Activated T-helper 2 cell treated with anti-CD3 and anti-CD28 coated beads, Interferon-gamma antibody, Interleukin-2, Interleukin-4, amounts not matched to agents 10 μg/mL and 5 μg/mL and 100 μg/mL, durations not matched to agents 14 hours and 24 hours and 36 hours (primary cell): ENCODE measurements at regions not wholly inside any gene's neighbourhood (a gene's known extent, or its start where the extent isn't known, plus 50 kb on each side); places are given as distances from the start of the nearest gene placed in this dataset.
"Not testable (repeated sequence)": the region's sequence is repeated elsewhere in the genome, so short reads cannot be mapped to it uniquely, and the experiment has no call there.

Experiments
- DNase-seq: peaks from one replicate; pipeline ENCODE4 v3.0.0; 2021; ENCODE audit warnings: low spot score
- H3K27ac Mint-ChIP-seq: one replicate; pipeline ENCODE4 v1.8.0; 2021; ENCODE audit warnings: mixed read lengths
- H3K27me3 Mint-ChIP-seq: one replicate; pipeline ENCODE4 v1.8.0; 2021; ENCODE audit warnings: low read depth, mixed read lengths
- H3K36me3 Mint-ChIP-seq: one replicate; pipeline ENCODE4 v1.8.0; 2021; ENCODE audit warnings: low read depth, mixed read lengths
- H3K4me1 Mint-ChIP-seq: one replicate; pipeline ENCODE4 v1.8.0; 2021; ENCODE audit warnings: low read depth, mixed read lengths
- H3K4me3 Mint-ChIP-seq: one replicate; pipeline ENCODE4 v1.8.0; 2021; ENCODE audit warnings: low read depth, mild to moderate bottlenecking, moderate library complexity, mixed read lengths
- H3K9me3 Mint-ChIP-seq: one replicate; pipeline ENCODE4 v1.8.0; 2021; ENCODE audit warnings: mixed read lengths
- intact Hi-C: fragments of 100-400 bp; cut with micrococcal nuclease; formaldehyde crosslinking; loops from one replicate; pipeline ENCODE4 v1.15.1; 2023

GRCh38 chr6:86724695-86725094, 212.6 kb upstream of the HTR1E start:
- Mint-ChIP-seq H3K36me3 (no peaks in the 10 kb centered on the region), H3K27ac (no peak overlapping the region), H3K27me3 (no peaks in the 10 kb centered on the region)

GRCh38 chr6:86723729-86724128, 213.6 kb upstream of the HTR1E start:
- Mint-ChIP-seq H3K9me3 (peaks cover 7% of the 10 kb centered on the region), H3K27me3 (no peaks in the 10 kb centered on the region), H3K36me3 (no peaks in the 10 kb centered on the region), H3K4me1 (no peaks in the 10 kb centered on the region), H3K4me3 (no peak overlapping the region), H3K27ac (no peak overlapping the region)
- DNase-seq, result no peak
- intact Hi-C loops, result no loop called here

More at GRCh38 chr6:86724695-86725094, 212.6 kb upstream of the HTR1E start:
- DNase-seq, result no peak
- H3K4me3 Mint-ChIP-seq, result no peak overlapping the region
- intact Hi-C loops, result no loop called here
- H3K4me1 Mint-ChIP-seq, result no peaks in the 10 kb centered on the region
- H3K9me3 Mint-ChIP-seq, result peaks cover 7% of the 10 kb centered on the region

GRCh38 chr6:86723151-86723550, 214.2 kb upstream of the HTR1E start:
- H3K36me3 Mint-ChIP-seq, result no peaks in the 10 kb centered on the region
- H3K9me3 Mint-ChIP-seq, result peaks cover 7% of the 10 kb centered on the region
- intact Hi-C loops, result no loop called here
- no peaks in the 10 kb centered on the region for H3K4me1 Mint-ChIP-seq
- no peak for DNase-seq
- no peak overlapping the region for H3K27ac Mint-ChIP-seq
- no peaks in the 10 kb centered on the region for H3K27me3 Mint-ChIP-seq
- H3K4me3 Mint-ChIP-seq, result no peak overlapping the region

- Mint-ChIP-seq H3K4me1 (no peaks in the 10 kb centered on the region), H3K36me3 (no peaks in the 10 kb centered on the region), H3K4me3 (no peak overlapping the region), H3K27ac (no peak overlapping the region), H3K9me3 (peaks cover 7% of the 10 kb centered on the region), H3K27me3 (no peaks in the 10 kb centered on the region)
- intact Hi-C loops, result no loop called here
- DNase-seq, result no peak
Observed at GRCh38 chr6:86722131-86722530, 215.2 kb upstream of the HTR1E start.

- intact Hi-C loops, result no loop called here
- no peaks in the 10 kb centered on the region for H3K27me3 Mint-ChIP-seq
- H3K36me3 Mint-ChIP-seq, result no peaks in the 10 kb centered on the region
- no peak overlapping the region for H3K4me3 Mint-ChIP-seq
- DNase-seq, result no peak
- no peaks in the 10 kb centered on the region for H3K4me1 Mint-ChIP-seq
- H3K9me3 Mint-ChIP-seq, result no peaks in the 10 kb centered on the region
- H3K27ac Mint-ChIP-seq, result no peak overlapping the region
Observed at GRCh38 chr6:86715676-86716075, 221.7 kb upstream of the HTR1E start.

- intact Hi-C loops, result no loop called here
- Mint-ChIP-seq H3K27ac (no peak overlapping the region), H3K27me3 (no peaks in the 10 kb centered on the region), H3K36me3 (no peaks in the 10 kb centered on the region), H3K4me1 (no peaks in the 10 kb centered on the region), H3K9me3 (no peaks in the 10 kb centered on the region), H3K4me3 (no peak overlapping the region)
- no peak for DNase-seq
Observed at GRCh38 chr6:86712039-86712438, 225.3 kb upstream of the HTR1E start.

- no peak for DNase-seq
- Mint-ChIP-seq H3K27ac (no peak overlapping the region), H3K4me1 (no peaks in the 10 kb centered on the region), H3K4me3 (no peak overlapping the region), H3K9me3 (peaks cover 5% of the 10 kb centered on the region), H3K36me3 (no peaks in the 10 kb centered on the region), H3K27me3 (no peaks in the 10 kb centered on the region)
- intact Hi-C loops, result no loop called here
Observed at GRCh38 chr6:86707545-86708120, 229.7 kb upstream of the HTR1E start.

GRCh38 chr6:86706449-86706848, 230.9 kb upstream of the HTR1E start:
- H3K4me1 Mint-ChIP-seq, result no peaks in the 10 kb centered on the region
- intact Hi-C loops, result no loop called here

GRCh38 chr6:86701228-86701627, 236.1 kb upstream of the HTR1E start:
- DNase-seq, H3K27ac Mint-ChIP-seq, H3K36me3 Mint-ChIP-seq, H3K4me1 Mint-ChIP-seq, H3K4me3 Mint-ChIP-seq, H3K27me3 Mint-ChIP-seq, H3K9me3 Mint-ChIP-seq, intact Hi-C loops: not testable (repeated sequence)

More at GRCh38 chr6:86706449-86706848, 230.9 kb upstream of the HTR1E start:
- H3K9me3 Mint-ChIP-seq, result peaks cover 5% of the 10 kb centered on the region
- H3K27me3 Mint-ChIP-seq, result no peaks in the 10 kb centered on the region
- H3K27ac Mint-ChIP-seq, result no peak overlapping the region
- no peaks in the 10 kb centered on the region for H3K36me3 Mint-ChIP-seq
- no peak for DNase-seq
- H3K4me3 Mint-ChIP-seq, result no peak overlapping the region

GRCh38 chr6:86686496-86686895, 250.8 kb upstream of the HTR1E start:
- H3K36me3 Mint-ChIP-seq, result no peaks in the 10 kb centered on the region
- H3K9me3 Mint-ChIP-seq, result peaks cover 11% of the 10 kb centered on the region
- no peaks in the 10 kb centered on the region for H3K4me1 Mint-ChIP-seq
- no peak for DNase-seq
- no peak overlapping the region for H3K27ac Mint-ChIP-seq
- no peaks in the 10 kb centered on the region for H3K27me3 Mint-ChIP-seq
- H3K4me3 Mint-ChIP-seq, result no peak overlapping the region
- intact Hi-C loops, result no loop called here

- intact Hi-C loops, result no loop called here
- Mint-ChIP-seq H3K4me3 (no peak overlapping the region), H3K4me1 (no peaks in the 10 kb centered on the region), H3K27ac (no peak overlapping the region), H3K9me3 (peaks cover 11% of the 10 kb centered on the region), H3K27me3 (no peaks in the 10 kb centered on the region), H3K36me3 (no peaks in the 10 kb centered on the region)
- DNase-seq, result no peak
Observed at GRCh38 chr6:86685230-86685797, 252.0 kb upstream of the HTR1E start.

GRCh38 chr6:86683132-86683908, 254.0 kb upstream of the HTR1E start:
- intact Hi-C loops, result no loop called here
- no peaks in the 10 kb centered on the region for H3K27me3 Mint-ChIP-seq

GRCh38 chr6:86682297-86682696, 255.0 kb upstream of the HTR1E start:
- intact Hi-C loops, result no loop called here
- Mint-ChIP-seq H3K4me1 (no peaks in the 10 kb centered on the region), H3K36me3 (no peaks in the 10 kb centered on the region), H3K9me3 (peaks cover 6% of the 10 kb centered on the region), H3K4me3 (no peak overlapping the region), H3K27ac (no peak overlapping the region), H3K27me3 (no peaks in the 10 kb centered on the region)
- no peak for DNase-seq

More at GRCh38 chr6:86683132-86683908, 254.0 kb upstream of the HTR1E start:
- Mint-ChIP-seq H3K27ac (no peak overlapping the region), H3K4me3 (no peak overlapping the region), H3K9me3 (peaks cover 11% of the 10 kb centered on the region), H3K36me3 (no peaks in the 10 kb centered on the region), H3K4me1 (no peaks in the 10 kb centered on the region)
- DNase-seq, result no peak
